ENCODE measurements at regions not wholly inside any gene's neighbourhood (a gene's known extent, or its start where the extent isn't known, plus 50 kb on each side); places are given as distances from the start of the nearest gene placed in this dataset.

- TF ChIP-seq POLR2A (IDR thresholded peaks at IDR 0.05; ENCODE audit: low read depth, low read length) (no peak), POLR2AphosphoS5 (IDR thresholded peaks at IDR 0.05; ENCODE audit: low read depth, low read length) (no peak)
These were observed 376.7 kb upstream of the MAOA start for GRCh38 chrX:43279341-43279808.
